ENCODE measurements at regions not wholly inside any gene's neighbourhood (a gene's known extent, or its start where the extent isn't known, plus 50 kb on each side); places are given as distances from the start of the nearest gene placed in this dataset.

DNA sequence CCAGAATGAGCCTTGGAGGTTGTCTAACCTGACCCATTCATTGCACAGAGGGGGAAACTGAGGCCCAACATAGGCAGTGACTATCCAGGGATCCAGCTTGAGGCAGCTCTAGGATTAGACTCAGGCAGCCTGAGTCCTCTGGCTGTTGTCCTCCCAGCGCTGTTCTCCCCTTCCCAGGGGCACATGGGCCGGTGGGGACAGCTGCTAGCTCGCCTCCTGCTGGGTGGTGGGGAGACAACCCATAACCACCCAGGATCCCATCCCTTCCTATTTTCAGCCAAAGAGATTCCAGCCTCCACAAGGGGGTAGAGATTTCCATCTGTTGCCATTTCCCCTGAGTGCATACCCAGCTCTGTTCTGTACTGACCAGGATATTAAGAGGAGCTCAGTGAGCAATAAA, 145.1 kb upstream of the GPR26 start:
- DNase-seq (ENCODE audit: low read depth in 1 of 2, low spot score in 1 of 2), result no peak
- TF ChIP-seq, protein P1, sequence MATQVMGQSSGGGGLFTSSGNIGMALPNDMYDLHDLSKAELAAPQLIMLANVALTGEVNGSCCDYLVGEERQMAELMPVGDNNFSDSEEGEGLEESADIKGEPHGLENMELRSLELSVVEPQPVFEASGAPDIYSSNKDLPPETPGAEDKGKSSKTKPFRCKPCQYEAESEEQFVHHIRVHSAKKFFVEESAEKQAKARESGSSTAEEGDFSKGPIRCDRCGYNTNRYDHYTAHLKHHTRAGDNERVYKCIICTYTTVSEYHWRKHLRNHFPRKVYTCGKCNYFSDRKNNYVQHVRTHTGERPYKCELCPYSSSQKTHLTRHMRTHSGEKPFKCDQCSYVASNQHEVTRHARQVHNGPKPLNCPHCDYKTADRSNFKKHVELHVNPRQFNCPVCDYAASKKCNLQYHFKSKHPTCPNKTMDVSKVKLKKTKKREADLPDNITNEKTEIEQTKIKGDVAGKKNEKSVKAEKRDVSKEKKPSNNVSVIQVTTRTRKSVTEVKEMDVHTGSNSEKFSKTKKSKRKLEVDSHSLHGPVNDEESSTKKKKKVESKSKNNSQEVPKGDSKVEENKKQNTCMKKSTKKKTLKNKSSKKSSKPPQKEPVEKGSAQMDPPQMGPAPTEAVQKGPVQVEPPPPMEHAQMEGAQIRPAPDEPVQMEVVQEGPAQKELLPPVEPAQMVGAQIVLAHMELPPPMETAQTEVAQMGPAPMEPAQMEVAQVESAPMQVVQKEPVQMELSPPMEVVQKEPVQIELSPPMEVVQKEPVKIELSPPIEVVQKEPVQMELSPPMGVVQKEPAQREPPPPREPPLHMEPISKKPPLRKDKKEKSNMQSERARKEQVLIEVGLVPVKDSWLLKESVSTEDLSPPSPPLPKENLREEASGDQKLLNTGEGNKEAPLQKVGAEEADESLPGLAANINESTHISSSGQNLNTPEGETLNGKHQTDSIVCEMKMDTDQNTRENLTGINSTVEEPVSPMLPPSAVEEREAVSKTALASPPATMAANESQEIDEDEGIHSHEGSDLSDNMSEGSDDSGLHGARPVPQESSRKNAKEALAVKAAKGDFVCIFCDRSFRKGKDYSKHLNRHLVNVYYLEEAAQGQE (IDR thresholded peaks at IDR 0.05; ENCODE audit: insufficient replicate concordance, low read depth), result no peak
- TF ChIP-seq POLR2AphosphoS5 (IDR thresholded peaks at IDR 0.05; ENCODE audit: low read depth), result no peak
- no peak for TF ChIP-seq SPI1 (IDR thresholded peaks at IDR 0.05; ENCODE audit: borderline replicate concordance, low read depth)
- TF ChIP-seq GABPA (IDR thresholded peaks at IDR 0.05; ENCODE audit: low read depth), result no peak
- TF ChIP-seq, protein P2, sequence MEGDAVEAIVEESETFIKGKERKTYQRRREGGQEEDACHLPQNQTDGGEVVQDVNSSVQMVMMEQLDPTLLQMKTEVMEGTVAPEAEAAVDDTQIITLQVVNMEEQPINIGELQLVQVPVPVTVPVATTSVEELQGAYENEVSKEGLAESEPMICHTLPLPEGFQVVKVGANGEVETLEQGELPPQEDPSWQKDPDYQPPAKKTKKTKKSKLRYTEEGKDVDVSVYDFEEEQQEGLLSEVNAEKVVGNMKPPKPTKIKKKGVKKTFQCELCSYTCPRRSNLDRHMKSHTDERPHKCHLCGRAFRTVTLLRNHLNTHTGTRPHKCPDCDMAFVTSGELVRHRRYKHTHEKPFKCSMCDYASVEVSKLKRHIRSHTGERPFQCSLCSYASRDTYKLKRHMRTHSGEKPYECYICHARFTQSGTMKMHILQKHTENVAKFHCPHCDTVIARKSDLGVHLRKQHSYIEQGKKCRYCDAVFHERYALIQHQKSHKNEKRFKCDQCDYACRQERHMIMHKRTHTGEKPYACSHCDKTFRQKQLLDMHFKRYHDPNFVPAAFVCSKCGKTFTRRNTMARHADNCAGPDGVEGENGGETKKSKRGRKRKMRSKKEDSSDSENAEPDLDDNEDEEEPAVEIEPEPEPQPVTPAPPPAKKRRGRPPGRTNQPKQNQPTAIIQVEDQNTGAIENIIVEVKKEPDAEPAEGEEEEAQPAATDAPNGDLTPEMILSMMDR (IDR thresholded peaks at IDR 0.05; ENCODE audit: insufficient read depth, low read length), result no peak
- Histone ChIP-seq H3K27me3 (ENCODE audit: insufficient read depth, poor library complexity, severe bottlenecking) (no peaks in the 10 kb centered on the region), H3K4me3 (replicated peaks; ENCODE audit: insufficient read depth, low read length) (no peak overlapping the region), H3K27ac (replicated peaks) (no peak overlapping the region)

DNA sequence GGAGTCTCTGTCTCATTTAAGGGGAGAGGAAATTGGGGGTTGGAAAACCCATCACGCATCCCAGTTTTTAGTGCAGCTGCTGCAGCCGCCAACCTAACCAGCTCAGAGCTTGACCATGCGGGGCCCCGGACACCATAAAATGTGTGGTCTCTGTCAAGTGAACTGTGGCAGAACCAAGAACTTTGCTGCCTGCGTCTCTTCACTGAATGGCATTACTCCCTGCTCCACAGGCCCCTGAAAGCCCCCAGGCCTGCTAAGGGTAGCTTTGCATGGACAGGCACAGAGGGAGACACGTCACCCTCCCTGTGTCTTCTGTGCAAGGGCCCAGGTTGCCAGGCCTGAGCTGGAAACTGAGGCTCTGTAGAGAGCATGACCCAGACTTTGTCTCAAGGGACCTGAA, 144.6 kb upstream of the GPR26 start:
- H3K27ac ChIP-seq (replicated peaks), result no peak overlapping the region
- no peak overlapping the region for H3K4me3 ChIP-seq (replicated peaks; ENCODE audit: insufficient read depth, low read length)
- DNase-seq (ENCODE audit: low read depth in 1 of 2, low spot score in 1 of 2), result no peak
- TF ChIP-seq, protein P2 (IDR thresholded peaks at IDR 0.05; ENCODE audit: insufficient read depth, low read length), result no peak
- no peak for TF ChIP-seq POLR2AphosphoS5 (IDR thresholded peaks at IDR 0.05; ENCODE audit: low read depth)
- TF ChIP-seq, protein P1 (IDR thresholded peaks at IDR 0.05; ENCODE audit: insufficient replicate concordance, low read depth), result no peak
- H3K27me3 ChIP-seq (ENCODE audit: insufficient read depth, poor library complexity, severe bottlenecking), result no peaks in the 10 kb centered on the region

DNA sequence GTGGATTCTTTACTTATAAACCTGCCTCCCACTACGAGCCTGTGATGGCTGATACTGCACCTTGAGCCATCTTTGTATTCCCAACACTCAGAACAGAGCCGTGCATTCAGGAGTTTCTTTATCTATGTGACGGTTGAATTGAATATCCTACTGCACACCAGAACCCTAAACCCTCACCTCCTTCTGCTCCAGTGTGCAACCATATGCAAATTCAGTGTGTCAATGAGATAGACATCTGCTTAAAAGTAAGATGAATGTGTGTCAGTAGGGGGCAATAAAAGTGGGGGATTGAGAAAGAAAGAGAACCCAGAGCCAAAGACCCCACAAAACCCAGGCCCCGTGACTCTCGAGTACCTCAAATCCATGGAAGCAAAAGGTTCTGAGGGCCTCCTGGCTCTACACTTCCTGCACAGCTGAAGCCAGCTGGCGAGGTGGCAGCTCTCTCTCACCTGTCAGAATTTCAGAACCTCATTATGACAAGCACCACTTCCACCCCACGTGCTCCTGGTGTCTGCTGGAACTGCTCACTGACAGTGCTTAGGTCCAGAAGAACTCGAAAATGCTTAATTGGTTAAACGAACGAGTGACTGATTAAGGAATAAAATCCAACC, 143.3 kb upstream of the GPR26 start:
- TF ChIP-seq, protein P2 (IDR thresholded peaks at IDR 0.05; ENCODE audit: insufficient read depth, low read length), result no peak
- TF ChIP-seq POLR2AphosphoS5 (IDR thresholded peaks at IDR 0.05; ENCODE audit: low read depth) (no peak), SPI1 (IDR thresholded peaks at IDR 0.05; ENCODE audit: borderline replicate concordance, low read depth) (no peak), GABPA (IDR thresholded peaks at IDR 0.05; ENCODE audit: low read depth) (no peak)
- TF ChIP-seq, protein P1 (IDR thresholded peaks at IDR 0.05; ENCODE audit: insufficient replicate concordance, low read depth), result no peak
- Histone ChIP-seq H3K27me3 (ENCODE audit: insufficient read depth, poor library complexity, severe bottlenecking) (no peaks in the 10 kb centered on the region), H3K27ac (replicated peaks) (no peak overlapping the region), H3K4me3 (replicated peaks; ENCODE audit: insufficient read depth, low read length) (no peak overlapping the region)
- no peak for DNase-seq (ENCODE audit: low read depth in 1 of 2, low spot score in 1 of 2)
